ENCODE measurements at regions not wholly inside any gene's neighbourhood (a gene's known extent, or its start where the extent isn't known, plus 50 kb on each side); places are given as distances from the start of the nearest gene placed in this dataset.

- TF ChIP-seq CTCF (IDR thresholded peaks at IDR 0.05; ENCODE audit: extremely low read depth in 1 of 2, insufficient read depth in 1 of 2, low read depth in 1 of 2, low read length in 2 of 2): no peak
- TF ChIP-seq JUN (IDR thresholded peaks at IDR 0.05; ENCODE audit: borderline replicate concordance, insufficient read depth, insufficient read length, low read depth): no peak
- TF ChIP-seq POLR2A (IDR thresholded peaks at IDR 0.05; ENCODE audit: low read depth, low read length): no peak
- TF ChIP-seq MAX (IDR thresholded peaks at IDR 0.05; ENCODE audit: insufficient read depth, insufficient read length): no peak
- no peak for TF ChIP-seq EZH2 (IDR thresholded peaks at IDR 0.05; ENCODE audit: borderline replicate concordance, low read depth, low read length, severe bottlenecking)
- TF ChIP-seq MYC (IDR thresholded peaks at IDR 0.05; ENCODE audit: low read depth, low read length): no peak
These were observed 211.4 kb upstream of the SGK1 start for GRCh38 chr6:134529305-134529704.

Data from endothelial cell of umbilical vein (primary cell).